ENCODE measurements at regions not wholly inside any gene's neighbourhood (a gene's known extent, or its start where the extent isn't known, plus 50 kb on each side); places are given as distances from the start of the nearest gene placed in this dataset.

DNA sequence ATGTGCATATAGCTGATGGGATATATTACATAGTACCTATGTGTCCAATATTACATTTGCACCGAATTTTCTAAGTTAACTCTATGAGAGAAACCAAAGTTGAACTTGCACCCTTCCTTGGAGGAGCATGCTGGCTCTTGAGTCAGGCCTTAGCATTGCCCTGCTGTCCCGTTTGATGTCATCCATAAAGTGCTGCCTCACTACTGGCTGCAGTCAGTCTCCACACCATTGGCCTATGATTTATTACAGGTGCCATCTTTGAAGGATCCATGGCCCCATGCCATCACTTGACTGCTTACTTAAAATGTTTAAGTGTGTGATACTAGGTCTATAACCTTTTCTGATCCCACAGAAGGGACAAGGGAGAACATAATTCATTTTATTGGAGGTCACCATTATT is 249.3 kb upstream of the RBBP8 start:
- Histone ChIP-seq H3F3A (ENCODE audit: insufficient read depth, low read length) (no peaks in the 10 kb centered on the region), H3K36me3 (ENCODE audit: insufficient read depth, low read length) (no peaks in the 10 kb centered on the region), H3K4me3 (ENCODE audit: low read depth, low read length, poor library complexity, severe bottlenecking) (no peak overlapping the region), H3K4me1 (ENCODE audit: insufficient read depth, low read length, severe bottlenecking) (no peaks in the 10 kb centered on the region), H3K9me3 (ENCODE audit: low read length) (no peaks in the 10 kb centered on the region), H3K79me2 (ENCODE audit: insufficient read depth, low read length) (no peaks in the 10 kb centered on the region), H2AFZ (ENCODE audit: low read length) (no peak overlapping the region), H3K9me2 (ENCODE audit: low read depth, low read length) (no peaks in the 10 kb centered on the region), H3K9ac (ENCODE audit: low read length) (no peak overlapping the region), H3K4me2 (ENCODE audit: low read length) (no peak overlapping the region), H3K27ac (ENCODE audit: low read depth, low read length, poor library complexity, severe bottlenecking) (no peak overlapping the region), H4K20me1 (ENCODE audit: insufficient read depth, low read length) (no peaks in the 10 kb centered on the region), H3K27me3 (ENCODE audit: insufficient read depth, low read length) (no peaks in the 10 kb centered on the region)
- no peak for TF ChIP-seq CTCF (IDR thresholded peaks at IDR 0.05; ENCODE audit: low read length)
- no peak for TF ChIP-seq EZH2 (IDR thresholded peaks at IDR 0.05; ENCODE audit: borderline replicate concordance, low read length)

- Histone ChIP-seq H3K79me2 (ENCODE audit: insufficient read depth, low read length) (no peaks in the 10 kb centered on the region), H2AFZ (ENCODE audit: low read length) (no peak overlapping the region), H3F3A (ENCODE audit: insufficient read depth, low read length) (no peaks in the 10 kb centered on the region), H3K36me3 (ENCODE audit: insufficient read depth, low read length) (no peaks in the 10 kb centered on the region), H3K27ac (ENCODE audit: low read depth, low read length, poor library complexity, severe bottlenecking) (no peak overlapping the region), H3K27me3 (ENCODE audit: insufficient read depth, low read length) (no peaks in the 10 kb centered on the region), H3K4me3 (ENCODE audit: low read depth, low read length, poor library complexity, severe bottlenecking) (no peak overlapping the region), H4K20me1 (ENCODE audit: insufficient read depth, low read length) (no peaks in the 10 kb centered on the region), H3K4me2 (ENCODE audit: low read length) (no peak overlapping the region), H3K4me1 (ENCODE audit: insufficient read depth, low read length, severe bottlenecking) (no peaks in the 10 kb centered on the region), H3K9me2 (ENCODE audit: low read depth, low read length) (no peaks in the 10 kb centered on the region), H3K9me3 (ENCODE audit: low read length) (no peaks in the 10 kb centered on the region), H3K9ac (ENCODE audit: low read length) (no peak overlapping the region)
- TF ChIP-seq EZH2 (IDR thresholded peaks at IDR 0.05; ENCODE audit: borderline replicate concordance, low read length) (no peak), CTCF (IDR thresholded peaks at IDR 0.05; ENCODE audit: low read length) (no peak)
Observed at GRCh38 chr18:22684268-22684667, 248.9 kb upstream of the RBBP8 start.

DNA sequence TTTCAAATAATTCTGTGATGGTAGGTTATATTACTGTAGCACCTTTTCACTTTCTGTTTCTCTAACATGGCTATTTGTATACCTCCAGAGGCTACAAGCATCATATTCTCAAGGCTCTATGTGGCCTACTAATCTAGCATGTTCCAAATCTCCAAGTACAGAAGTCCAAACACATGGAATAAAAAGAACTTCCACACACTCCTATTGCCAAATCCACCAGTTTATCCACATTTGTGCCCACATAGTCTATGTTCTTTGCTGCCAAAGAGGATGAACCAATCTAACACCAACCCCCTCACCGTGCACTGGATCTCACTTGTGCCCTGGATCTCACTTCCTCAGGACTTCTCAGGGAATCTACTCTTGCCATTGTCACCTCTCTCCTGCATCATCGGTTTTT is 247.3 kb upstream of the RBBP8 start:
- TF ChIP-seq CTCF (IDR thresholded peaks at IDR 0.05; ENCODE audit: low read length) (no peak), EZH2 (IDR thresholded peaks at IDR 0.05; ENCODE audit: borderline replicate concordance, low read length) (no peak)
- H3K9me3 ChIP-seq (ENCODE audit: low read length), result no peaks in the 10 kb centered on the region
- H3K79me2 ChIP-seq (ENCODE audit: insufficient read depth, low read length), result no peaks in the 10 kb centered on the region
- H3K27ac ChIP-seq (ENCODE audit: low read depth, low read length, poor library complexity, severe bottlenecking), result no peak overlapping the region
- no peak overlapping the region for H3K4me3 ChIP-seq (ENCODE audit: low read depth, low read length, poor library complexity, severe bottlenecking)
- no peaks in the 10 kb centered on the region for H4K20me1 ChIP-seq (ENCODE audit: insufficient read depth, low read length)
- no peak overlapping the region for H2AFZ ChIP-seq (ENCODE audit: low read length)
- H3K9ac ChIP-seq (ENCODE audit: low read length), result no peak overlapping the region
- H3K36me3 ChIP-seq (ENCODE audit: insufficient read depth, low read length), result no peaks in the 10 kb centered on the region
- H3K4me2 ChIP-seq (ENCODE audit: low read length), result no peak overlapping the region
- H3K27me3 ChIP-seq (ENCODE audit: insufficient read depth, low read length), result no peaks in the 10 kb centered on the region
- H3F3A ChIP-seq (ENCODE audit: insufficient read depth, low read length), result no peaks in the 10 kb centered on the region
- no peaks in the 10 kb centered on the region for H3K9me2 ChIP-seq (ENCODE audit: low read depth, low read length)
- no peaks in the 10 kb centered on the region for H3K4me1 ChIP-seq (ENCODE audit: insufficient read depth, low read length, severe bottlenecking)
